Smooth muscle cell (in vitro differentiated cells): ENCODE measurements at regions not wholly inside any gene's neighbourhood (a gene's known extent, or its start where the extent isn't known, plus 50 kb on each side); places are given as distances from the start of the nearest gene placed in this dataset.

Experiments
- DNase-seq: peaks from one replicate; lab custom pipeline; 2025; ENCODE audit not compliant: unreplicated experiment; lab: John Stamatoyannopoulos, UW
- H2AFZ ChIP-seq: fragments of 200-600 bp; sonication (generic); 2 replicates; pipeline ENCODE4 v1.6.0; 2016; ENCODE audit warnings: antibody characterized with exemption, low read depth, mild to moderate bottlenecking
- H3F3A ChIP-seq: fragments of 200-600 bp; sonication (generic); 2 replicates; pipeline ENCODE4 v1.6.0; 2017; ENCODE audit warnings: antibody characterized with exemption, low read depth
- H3K27ac ChIP-seq: fragments of 200-600 bp; sonication (generic); 2 replicates; pipeline ENCODE4 v1.5.1; 2016; ENCODE audit warnings: low read depth, mild to moderate bottlenecking
- H3K27me3 ChIP-seq: fragments of 200-600 bp; sonication (generic); 2 replicates; pipeline ENCODE4 v1.6.1; 2016; ENCODE audit warnings: low read depth, mild to moderate bottlenecking
- H3K36me3 ChIP-seq: fragments of 200-600 bp; sonication (generic); 2 replicates; pipeline ENCODE4 v1.5.1; 2016; ENCODE audit warnings: low read depth
- H3K4me1 ChIP-seq: fragments of 200-600 bp; sonication (generic); 2 replicates; pipeline ENCODE4 v1.5.1; 2016; ENCODE audit warnings: low read depth
- H3K4me2 ChIP-seq: fragments of 200-600 bp; sonication (generic); 2 replicates; pipeline ENCODE4 v1.6.0; 2016; ENCODE audit warnings: mild to moderate bottlenecking
- H3K4me3 ChIP-seq: fragments of 200-600 bp; sonication (generic); 2 replicates; pipeline ENCODE4 v1.5.1; 2016; ENCODE audit warnings: mild to moderate bottlenecking
- H3K79me2 ChIP-seq: fragments of 200-600 bp; sonication (generic); 2 replicates; pipeline ENCODE4 v1.6.0; 2016; ENCODE audit warnings: low read depth, mild to moderate bottlenecking
- H3K9ac ChIP-seq: fragments of 200-600 bp; sonication (generic); 2 replicates; pipeline ENCODE4 v1.6.0; 2016; ENCODE audit warnings: low read depth
- H3K9me3 ChIP-seq: fragments of 200-600 bp; sonication (generic); replicated peaks from 2 replicates; pipeline ENCODE4 v1.5.1; 2016; ENCODE audit warnings: low read depth
- H4K20me1 ChIP-seq: fragments of 200-600 bp; sonication (generic); 2 replicates; pipeline ENCODE4 v1.6.0; 2016; ENCODE audit warnings: low read depth
- CTCF ChIP-seq: fragments of 200-600 bp; sonication (generic); IDR thresholded peaks from 2 replicates; pipeline ENCODE4 v1.5.1; 2017; ENCODE audit warnings: borderline replicate concordance, mild to moderate bottlenecking, antibody characterized with exemption; ENCODE audit not compliant: insufficient read depth, poor library complexity, severe bottlenecking
- WGBS: methylation state at CpG from one replicate; pipeline ENCODE4 v1.1.7; 2016; ENCODE audit warnings: low lambda C conversion rate; 5-methylcytosine and 5-hydroxymethylcytosine counted together

- WGBS, result 96% methylated on average over 7 of the region's 7 CpGs
- H2AFZ ChIP-seq, result no peak overlapping the region
- H3K27me3 ChIP-seq, result no peaks in the 10 kb centered on the region
- no peak overlapping the region for H3K4me2 ChIP-seq
- no peaks in the 10 kb centered on the region for H3K4me1 ChIP-seq
- no peaks in the 10 kb centered on the region for H3K36me3 ChIP-seq
- H3K27ac ChIP-seq, result peak overlapping the region; percentile 45
- no peak overlapping the region for H3K4me3 ChIP-seq
- DNase-seq, result no peak
- peaks cover 6% of the 10 kb centered on the region for H3F3A ChIP-seq
- H3K9me3 ChIP-seq, result no peaks in the 10 kb centered on the region
- no peak overlapping the region for H3K9ac ChIP-seq
- no peak for TF ChIP-seq CTCF
- no peaks in the 10 kb centered on the region for H4K20me1 ChIP-seq
- no peaks in the 10 kb centered on the region for H3K79me2 ChIP-seq
Measured at GRCh38 chr1:234865171-234866006, 255.4 kb upstream of the IRF2BP2 start.

GRCh38 chr1:234864116-234864515 lies 254.1 kb upstream of the IRF2BP2 start:
- no peaks in the 10 kb centered on the region for H3K27me3 ChIP-seq
- WGBS, result 89% methylated on average over 3 of the region's 3 CpGs
- H3K4me1 ChIP-seq, result no peaks in the 10 kb centered on the region
- peak overlapping the region; percentile 58 for H3K27ac ChIP-seq
- no peaks in the 10 kb centered on the region for H3K79me2 ChIP-seq
- H2AFZ ChIP-seq, result no peak overlapping the region
- no peak for DNase-seq
- H3K4me2 ChIP-seq, result no peak overlapping the region
- H3K9me3 ChIP-seq, result no peaks in the 10 kb centered on the region
- H3K9ac ChIP-seq, result no peak overlapping the region
- peaks cover 6% of the 10 kb centered on the region for H3F3A ChIP-seq
- no peak for TF ChIP-seq CTCF
- H3K36me3 ChIP-seq, result no peaks in the 10 kb centered on the region
- no peak overlapping the region for H3K4me3 ChIP-seq
- no peaks in the 10 kb centered on the region for H4K20me1 ChIP-seq

- peak overlapping the region; percentile 60 for H3K4me2 ChIP-seq
- H3K9me3 ChIP-seq, result no peaks in the 10 kb centered on the region
- TF ChIP-seq CTCF, result no peak
- H3F3A ChIP-seq, result peaks cover 6% of the 10 kb centered on the region
- H4K20me1 ChIP-seq, result no peaks in the 10 kb centered on the region
- H3K27ac ChIP-seq, result peak overlapping the region; percentile 58
- no peak for DNase-seq
- H3K36me3 ChIP-seq, result no peaks in the 10 kb centered on the region
- H3K9ac ChIP-seq, result no peak overlapping the region
- no peaks in the 10 kb centered on the region for H3K4me1 ChIP-seq
- H3K4me3 ChIP-seq, result no peak overlapping the region
- WGBS, result 47% methylated on average over 6 of the region's 6 CpGs
- H2AFZ ChIP-seq, result no peak overlapping the region
- no peaks in the 10 kb centered on the region for H3K79me2 ChIP-seq
- H3K27me3 ChIP-seq, result no peaks in the 10 kb centered on the region
Measured at GRCh38 chr1:234863551-234863971, 253.6 kb upstream of the IRF2BP2 start.

- H3K9ac ChIP-seq, result no peak overlapping the region
- H3K9me3 ChIP-seq, result no peaks in the 10 kb centered on the region
- H3K4me2 ChIP-seq, result peak overlapping the region; percentile 60
- H3K27ac ChIP-seq, result peak overlapping the region; percentile 58
- no peaks in the 10 kb centered on the region for H4K20me1 ChIP-seq
- DNase-seq, result no peak
- peak overlapping the region; percentile 59 for H2AFZ ChIP-seq
- H3F3A ChIP-seq, result peaks cover 6% of the 10 kb centered on the region
- no peak overlapping the region for H3K4me3 ChIP-seq
- TF ChIP-seq CTCF, result no peak
- WGBS, result 21% methylated on average over 13 of the region's 13 CpGs
- no peaks in the 10 kb centered on the region for H3K27me3 ChIP-seq
- no peaks in the 10 kb centered on the region for H3K36me3 ChIP-seq
- no peaks in the 10 kb centered on the region for H3K4me1 ChIP-seq
- H3K79me2 ChIP-seq, result no peaks in the 10 kb centered on the region
Measured at GRCh38 chr1:234862944-234863515, 253.1 kb upstream of the IRF2BP2 start.
